H9 (cell line): ENCODE measurements at regions not wholly inside any gene's neighbourhood (a gene's known extent, or its start where the extent isn't known, plus 50 kb on each side); places are given as distances from the start of the nearest gene placed in this dataset.

ENCODE experiments used
- DNase-seq: peaks from one replicate; pipeline ENCODE4 v3.0.0-alpha.2; 2017
- H2AFZ ChIP-seq: one replicate; pipeline ENCODE4 v1.6.1; 2013; ENCODE audit warnings: mild to moderate bottlenecking, low read length, control low read depth, moderate library complexity
- H2AK5ac ChIP-seq: 2 replicates; pipeline ENCODE4 v1.6.1; 2013; ENCODE audit warnings: low read length, control low read depth, mixed read lengths; ENCODE audit not compliant: insufficient read length
- H2BK120ac ChIP-seq: one replicate; pipeline ENCODE4 v1.6.1; 2013; ENCODE audit warnings: low read depth, mild to moderate bottlenecking, low read length, control low read depth, inconsistent platforms; ENCODE audit not compliant: poor library complexity, severe bottlenecking
- H2BK12ac ChIP-seq: 2 replicates; pipeline ENCODE4 v1.6.1; 2013; ENCODE audit warnings: low read length, control low read depth, mixed read lengths, low read depth; ENCODE audit not compliant: insufficient read length
- H2BK15ac ChIP-seq: 2 replicates; pipeline ENCODE4 v1.6.1; 2013; ENCODE audit warnings: low read depth, low read length, control low read depth
- H2BK20ac ChIP-seq: one replicate; pipeline ENCODE4 v1.6.1; 2013; ENCODE audit warnings: low read depth, mild to moderate bottlenecking, low read length, control low read depth, inconsistent platforms; ENCODE audit not compliant: poor library complexity, severe bottlenecking
- H2BK5ac ChIP-seq: 2 replicates; pipeline ENCODE4 v1.6.1; 2013; ENCODE audit warnings: low read length, control low read depth, mixed read lengths; ENCODE audit not compliant: insufficient read length
- H3K14ac ChIP-seq: 2 replicates; pipeline ENCODE4 v1.6.1; 2013; ENCODE audit warnings: low read length, control low read depth; ENCODE audit not compliant: insufficient read depth
- H3K18ac ChIP-seq: 2 replicates; pipeline ENCODE4 v1.6.1; 2013; ENCODE audit warnings: low read depth, mild to moderate bottlenecking, mixed read lengths, low read length, control low read depth; ENCODE audit not compliant: insufficient read length
- H3K23ac ChIP-seq: 2 replicates; pipeline ENCODE4 v1.6.1; 2013; ENCODE audit warnings: low read length, control low read depth, mixed read lengths, low read depth; ENCODE audit not compliant: insufficient read length
- H3K23me2 ChIP-seq: 2 replicates; pipeline ENCODE4 v1.6.1; 2013; ENCODE audit warnings: low read depth, mild to moderate bottlenecking, mixed read lengths, low read length, control low read depth; ENCODE audit not compliant: insufficient read length, poor library complexity, severe bottlenecking
- H3K27ac ChIP-seq: 2 replicates; pipeline ENCODE4 v1.5.1; 2013; ENCODE audit warnings: low read length, control low read depth, mixed read lengths, low read depth; ENCODE audit not compliant: insufficient read length
- H3K27me3 ChIP-seq: 2 replicates; pipeline ENCODE4 v1.6.1; 2013; ENCODE audit warnings: low read length, control low read depth, inconsistent platforms; ENCODE audit not compliant: insufficient read depth
- H3K4ac ChIP-seq: 2 replicates; pipeline ENCODE4 v1.6.1; 2013; ENCODE audit warnings: low read depth, mild to moderate bottlenecking, control low read depth, inconsistent platforms, low read length, moderate library complexity
- H3K4me1 ChIP-seq: 2 replicates; pipeline ENCODE4 v1.6.1; 2013; ENCODE audit warnings: low read length, control low read depth, inconsistent platforms; ENCODE audit not compliant: insufficient read depth
- H3K4me2 ChIP-seq: 2 replicates; pipeline ENCODE4 v1.6.1; 2013; ENCODE audit warnings: low read length, control low read depth, mixed read lengths; ENCODE audit not compliant: insufficient read length, insufficient read depth
- H3K56ac ChIP-seq: 2 replicates; pipeline ENCODE4 v1.6.1; 2013; ENCODE audit warnings: low read depth, mild to moderate bottlenecking, mixed read lengths, low read length, control low read depth; ENCODE audit not compliant: insufficient read length
- H3K79me1 ChIP-seq: 2 replicates; pipeline ENCODE4 v1.6.1; 2013; ENCODE audit warnings: low read depth, mild to moderate bottlenecking, moderate library complexity, low read length, control low read depth, inconsistent platforms; ENCODE audit not compliant: insufficient read depth, poor library complexity, severe bottlenecking
- H3K79me2 ChIP-seq: 2 replicates; pipeline ENCODE4 v1.6.1; 2013; ENCODE audit warnings: low read length, control low read depth, inconsistent platforms; ENCODE audit not compliant: insufficient read depth
- H3K9ac ChIP-seq: 2 replicates; pipeline ENCODE4 v1.6.1; 2013; ENCODE audit warnings: low read length, control low read depth, mixed read lengths; ENCODE audit not compliant: insufficient read length; ENCODE audit errors: extremely low read depth
- H3K9me3 ChIP-seq: one replicate; pipeline ENCODE4 v1.6.1; 2013; ENCODE audit warnings: low read depth, low read length, inconsistent platforms; ENCODE audit not compliant: control insufficient read depth
- H3T11ph ChIP-seq: one replicate; pipeline ENCODE4 v1.6.1; 2013; ENCODE audit warnings: mild to moderate bottlenecking, low read length, control low read depth, inconsistent platforms
- H4K20me1 ChIP-seq: one replicate; pipeline ENCODE4 v1.6.1; 2013; ENCODE audit not compliant: control insufficient read depth, insufficient read length, insufficient read depth
- H4K5ac ChIP-seq: 2 replicates; pipeline ENCODE4 v1.6.1; 2013; ENCODE audit warnings: low read depth, mild to moderate bottlenecking, mixed read lengths, low read length, control low read depth; ENCODE audit not compliant: insufficient read length
- H4K8ac ChIP-seq: replicated peaks from 2 replicates; pipeline ENCODE4 v1.6.1; 2013; ENCODE audit warnings: low read length, control low read depth, mixed read lengths, low read depth; ENCODE audit not compliant: insufficient read length
- H4K91ac ChIP-seq: 2 replicates; pipeline ENCODE4 v1.6.1; 2013; ENCODE audit warnings: low read depth, mild to moderate bottlenecking, moderate library complexity, mixed read lengths, low read length, control low read depth; ENCODE audit not compliant: insufficient read length
- H3K27ac Mint-ChIP-seq, 3 experiments: 2 replicates in 2 of 3; 3 replicates in 1 of 3; pipeline ENCODE4 v1.8.0; 2020 to 2021; ENCODE audit warnings: mixed read lengths in 3 of 3, mild to moderate bottlenecking in 1 of 3, moderate library complexity in 1 of 3
- H3K27me3 Mint-ChIP-seq: 2 replicates; pipeline ENCODE4 v1.8.0; 2021; ENCODE audit warnings: low read depth, mild to moderate bottlenecking, moderate library complexity, mixed read lengths
- H3K36me3 Mint-ChIP-seq, 3 experiments: 2 replicates in 2 of 3; 3 replicates in 1 of 3; pipeline ENCODE4 v1.8.0; 2020 to 2021; ENCODE audit warnings: low read depth in 3 of 3, mixed read lengths in 3 of 3; ENCODE audit not compliant: insufficient read depth in 1 of 3
- H3K4me1 Mint-ChIP-seq, 2 experiments: 2 replicates each; pipeline ENCODE4 v1.8.0; 2020; ENCODE audit warnings: mixed read lengths in 2 of 2
- H3K4me3 Mint-ChIP-seq, 2 experiments: 2 replicates in 1 of 2; 3 replicates in 1 of 2; pipeline ENCODE4 v1.8.0; 2020 to 2021; ENCODE audit warnings: mild to moderate bottlenecking in 2 of 2, mixed read lengths in 2 of 2, moderate library complexity in 1 of 2
- H3K9me3 Mint-ChIP-seq, 2 experiments: 2 replicates in 1 of 2; 3 replicates in 1 of 2; pipeline ENCODE4 v1.8.0; 2020; ENCODE audit warnings: mild to moderate bottlenecking in 2 of 2, mixed read lengths in 2 of 2, moderate library complexity in 1 of 2
- WGBS: extraction: QIAGEN DNeasy Blood & Tissue Kit; methylation state at CpG from one replicate; pipeline ENCODE4 v1.1.7; 2013; ENCODE audit warnings: missing lambda C conversion rate, low lambda C conversion rate, mixed read lengths; ENCODE audit not compliant: insufficient read length; ENCODE audit errors: extremely low coverage; 5-methylcytosine and 5-hydroxymethylcytosine counted together
- TF ChIP-seq, protein P1 (sequence below): fragments of 200-600 bp; sonication (generic); conservative IDR thresholded peaks from 3 replicates; pipeline ENCODE4 v1.8.0; 2021; ENCODE audit warnings: antibody characterized with exemption, mild to moderate bottlenecking

- Histone ChIP-seq H3K14ac (no peak overlapping the region), H3K56ac (no peak overlapping the region), H2BK120ac (no peak overlapping the region), H3K23me2 (no peaks in the 10 kb centered on the region), H3K27ac (no peak overlapping the region), H4K20me1 (no peaks in the 10 kb centered on the region), H3K4ac (no peak overlapping the region), H3K79me1 (no peaks in the 10 kb centered on the region), H4K8ac (no peak overlapping the region), H3K23ac (no peak overlapping the region), H3K79me2 (no peaks in the 10 kb centered on the region), H3K27me3 (no peaks in the 10 kb centered on the region), H4K5ac (no peak overlapping the region), H2BK12ac (no peak overlapping the region), H2BK15ac (no peak overlapping the region), H3K4me2 (no peak overlapping the region), H2AFZ (no peak overlapping the region), H3K9ac (no peak overlapping the region), H3K18ac (no peak overlapping the region), H3T11ph (no peak overlapping the region), H4K91ac (no peak overlapping the region), H2BK20ac (no peak overlapping the region), H3K9me3 (no peaks in the 10 kb centered on the region), H2BK5ac (no peak overlapping the region), H2AK5ac (no peak overlapping the region), H3K4me1 (no peaks in the 10 kb centered on the region)
- TF ChIP-seq, protein P1, sequence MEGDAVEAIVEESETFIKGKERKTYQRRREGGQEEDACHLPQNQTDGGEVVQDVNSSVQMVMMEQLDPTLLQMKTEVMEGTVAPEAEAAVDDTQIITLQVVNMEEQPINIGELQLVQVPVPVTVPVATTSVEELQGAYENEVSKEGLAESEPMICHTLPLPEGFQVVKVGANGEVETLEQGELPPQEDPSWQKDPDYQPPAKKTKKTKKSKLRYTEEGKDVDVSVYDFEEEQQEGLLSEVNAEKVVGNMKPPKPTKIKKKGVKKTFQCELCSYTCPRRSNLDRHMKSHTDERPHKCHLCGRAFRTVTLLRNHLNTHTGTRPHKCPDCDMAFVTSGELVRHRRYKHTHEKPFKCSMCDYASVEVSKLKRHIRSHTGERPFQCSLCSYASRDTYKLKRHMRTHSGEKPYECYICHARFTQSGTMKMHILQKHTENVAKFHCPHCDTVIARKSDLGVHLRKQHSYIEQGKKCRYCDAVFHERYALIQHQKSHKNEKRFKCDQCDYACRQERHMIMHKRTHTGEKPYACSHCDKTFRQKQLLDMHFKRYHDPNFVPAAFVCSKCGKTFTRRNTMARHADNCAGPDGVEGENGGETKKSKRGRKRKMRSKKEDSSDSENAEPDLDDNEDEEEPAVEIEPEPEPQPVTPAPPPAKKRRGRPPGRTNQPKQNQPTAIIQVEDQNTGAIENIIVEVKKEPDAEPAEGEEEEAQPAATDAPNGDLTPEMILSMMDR: no peak
- WGBS: no CpG with 5 or more reads among the region's 5 CpGs
- no peaks in the 10 kb centered on the region for H3K36me3 Mint-ChIP-seq
- H3K4me3 Mint-ChIP-seq: no peak overlapping the region
- no peaks in the 10 kb centered on the region for H3K27me3 Mint-ChIP-seq
- H3K9me3 Mint-ChIP-seq: no peaks in the 10 kb centered on the region
- H3K4me1 Mint-ChIP-seq: peaks cover 2 to 7% of the 10 kb centered on the region in 2 experiments; a peak in 2 of 4 replicates
- no peak for DNase-seq
- H3K27ac Mint-ChIP-seq: no peak overlapping the region
Measured at GRCh38 chr7:17674943-17675608, 265.2 kb downstream of the SNX13 start.
